B cell (primary cell): ENCODE measurements at regions not wholly inside any gene's neighbourhood (a gene's known extent, or its start where the extent isn't known, plus 50 kb on each side); places are given as distances from the start of the nearest gene placed in this dataset.

ENCODE experiments used
- CTCF ChIP-seq: fragments of 200-600 bp; IDR thresholded peaks from one replicate; pipeline ENCODE4 v1.8.0; 2022; ENCODE audit warnings: antibody characterized with exemption, mild to moderate bottlenecking
- EZH2 ChIP-seq: IDR thresholded peaks from 2 replicates; pipeline ENCODE4 v1.6.1; 2012; ENCODE audit warnings: borderline replicate concordance, low read depth, mild to moderate bottlenecking, moderate library complexity, low read length; ENCODE audit not compliant: insufficient read depth, poor library complexity, severe bottlenecking

- TF ChIP-seq CTCF (no peak), EZH2 (no peak)
Measured at GRCh38 chr7:96479015-96479645, 157.2 kb upstream of the SLC25A13 start.
